Stimulated activated CD4-positive, alpha-beta T cell treated with anti-CD3 and anti-CD28 coated beads, Interleukin-15, amount 100 ng/mL, for 1 hour (primary cell): ENCODE measurements at regions not wholly inside any gene's neighbourhood (a gene's known extent, or its start where the extent isn't known, plus 50 kb on each side); places are given as distances from the start of the nearest gene placed in this dataset.

Experiments
- DNase-seq, 2 donors: peaks; one replicate each; pipeline ENCODE4 v3.0.0-alpha.2; 2020; ENCODE audit warnings: low read depth in 1 of 2, low spot score in 1 of 2

DNA sequence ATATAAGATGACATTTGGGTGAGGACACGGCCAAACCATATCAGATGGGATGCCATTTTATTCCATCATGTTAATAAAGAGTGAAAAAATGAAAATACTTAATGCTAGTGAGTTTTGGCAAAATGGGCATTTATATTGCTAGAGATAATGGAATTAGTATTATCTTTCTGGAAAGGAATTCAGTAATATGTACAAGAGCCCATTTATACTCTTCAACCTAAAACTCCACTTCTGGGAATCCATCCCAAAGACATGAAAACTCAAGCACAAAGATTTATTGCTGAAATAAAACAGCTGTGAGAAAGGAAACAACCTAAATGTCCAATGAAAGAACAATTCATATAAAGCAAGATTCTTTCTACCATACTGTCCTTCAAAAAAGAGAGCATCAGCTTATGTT is 96.0 kb upstream of the TMEM168 start:
- no peak for DNase-seq

- DNase-seq: no peak
Measured at GRCh38 chr7:112882991-112883390, 92.8 kb upstream of the TMEM168 start.

GRCh38 chr7:112882511-112882910 is 92.3 kb upstream of the TMEM168 start:
- DNase-seq: no peak

DNA sequence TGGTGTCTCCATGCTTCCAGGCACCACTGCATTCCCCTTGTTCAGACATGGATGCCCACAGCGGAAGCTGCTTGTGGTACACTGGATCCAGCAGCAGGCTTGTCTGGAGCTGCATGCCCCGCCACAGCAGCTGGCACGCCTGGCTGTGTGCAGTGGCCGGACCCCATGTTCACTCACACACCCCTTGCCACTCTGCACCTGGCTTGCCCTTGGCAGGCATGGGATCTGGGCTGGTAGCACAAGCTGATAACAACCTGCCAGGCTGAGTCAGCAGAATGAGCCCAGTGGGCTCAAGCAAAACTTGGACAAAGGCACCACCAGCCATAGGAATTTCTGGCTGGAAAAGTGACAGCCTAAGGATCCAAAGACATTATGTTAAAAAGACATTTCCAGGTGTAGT is 91.8 kb upstream of the TMEM168 start:
- DNase-seq: no peak

DNA sequence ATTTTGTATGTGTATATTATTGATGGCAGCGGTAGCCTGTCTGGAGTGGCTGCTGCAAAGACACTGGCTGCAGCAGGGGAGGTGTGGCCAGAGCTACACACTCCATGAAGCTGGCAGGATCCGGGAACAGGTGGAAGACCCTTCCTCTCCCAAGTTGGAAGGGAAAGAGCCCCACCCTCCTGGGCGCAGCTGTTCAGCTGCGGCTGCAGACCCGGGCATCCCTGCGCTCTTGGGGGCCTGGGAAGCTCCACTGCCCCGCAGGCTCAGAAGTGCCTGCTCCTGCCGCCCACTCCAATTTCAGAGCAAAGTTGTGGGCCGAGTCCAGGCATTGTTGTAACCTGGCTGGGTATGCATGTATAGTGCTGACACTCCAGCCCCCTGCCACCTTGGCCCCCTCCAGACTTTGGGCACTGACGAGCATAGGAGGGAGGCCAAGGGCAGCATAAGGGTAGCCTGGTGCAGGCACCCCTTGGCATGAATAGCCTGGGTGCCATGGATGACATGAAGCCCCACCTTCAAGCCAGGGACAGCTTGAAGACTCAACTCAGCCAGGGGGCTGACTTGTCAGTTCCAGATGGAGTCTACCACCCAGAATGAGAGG is 90.7 kb upstream of the TMEM168 start:
- DNase-seq: no peak

- DNase-seq: no peak
Measured at GRCh38 chr7:112877691-112878460, 87.7 kb upstream of the TMEM168 start.

DNA sequence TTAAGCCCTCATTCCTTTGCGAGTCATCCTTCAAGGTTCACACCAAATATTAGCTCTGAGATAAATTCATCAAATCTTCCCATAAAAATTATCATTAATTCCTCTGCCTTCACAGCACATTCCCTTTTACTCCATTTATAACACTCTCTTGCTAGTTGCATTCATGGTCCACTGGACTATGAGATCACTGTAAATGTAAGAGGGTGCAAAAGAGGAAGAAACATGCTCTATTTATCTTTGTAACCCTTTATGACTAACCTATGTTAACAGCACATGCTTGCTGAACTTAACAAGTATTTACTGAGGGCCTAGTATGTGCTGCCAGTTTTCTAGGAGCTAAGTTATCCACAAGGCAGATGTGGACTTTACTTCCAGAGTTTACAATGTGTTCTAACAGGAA is 86.7 kb upstream of the TMEM168 start:
- DNase-seq: no peak

DNA sequence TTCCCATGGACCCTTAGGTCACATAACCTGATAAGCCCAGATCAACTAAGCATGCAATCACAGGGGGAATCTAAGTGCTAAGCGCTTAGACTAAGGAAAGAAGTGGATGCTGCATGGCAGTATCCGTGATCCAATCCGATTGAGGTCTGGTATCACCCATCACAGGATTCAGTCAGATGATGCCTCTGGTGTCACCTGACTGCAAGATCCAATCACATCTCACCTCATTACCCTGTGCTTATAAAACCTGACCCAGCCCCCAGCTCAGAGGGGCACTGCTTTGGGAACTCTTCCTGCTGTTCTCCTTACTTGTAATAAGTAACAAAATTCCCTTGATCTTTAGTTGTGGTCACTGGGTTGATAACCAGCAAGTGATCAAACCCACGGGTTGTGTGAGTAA is 84.7 kb upstream of the TMEM168 start:
- DNase-seq: no peak

DNA sequence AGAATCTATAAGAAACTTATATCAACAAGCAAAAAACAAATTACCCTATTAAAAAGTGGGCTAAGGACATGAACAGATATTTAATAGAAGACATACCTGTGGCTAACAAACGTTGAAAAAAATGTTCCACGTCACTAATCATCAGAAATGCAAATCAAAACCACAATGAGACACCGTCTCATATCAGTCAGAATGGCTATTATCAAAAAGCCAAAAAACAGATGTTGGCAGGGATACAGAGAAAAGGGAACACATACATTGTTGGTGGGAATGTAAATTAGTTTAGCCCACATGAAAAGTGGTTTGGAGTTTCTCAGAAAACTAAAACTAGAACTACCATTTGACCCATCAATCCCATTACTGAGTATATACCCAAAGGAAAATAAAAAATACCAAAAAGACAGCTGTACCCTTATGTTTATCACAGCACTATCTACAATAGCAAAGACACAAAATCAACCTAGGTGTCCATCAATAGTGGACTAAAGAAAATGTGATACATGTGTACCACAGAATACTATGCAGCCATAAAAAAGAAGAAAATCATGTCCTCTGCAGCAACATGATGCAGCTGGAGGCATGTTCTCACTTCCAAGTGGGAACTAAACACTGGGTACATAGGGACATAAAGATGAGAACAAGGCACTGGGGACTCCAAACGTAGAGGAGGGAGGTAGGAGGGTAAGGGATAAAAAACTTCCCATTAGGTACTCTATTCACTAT is 83.8 kb upstream of the TMEM168 start:
- DNase-seq: no peak

- peak in 1 of 2 donors; percentile 25 for DNase-seq
Measured at GRCh38 chr7:112869111-112869774, 79.0 kb upstream of the TMEM168 start.

DNA sequence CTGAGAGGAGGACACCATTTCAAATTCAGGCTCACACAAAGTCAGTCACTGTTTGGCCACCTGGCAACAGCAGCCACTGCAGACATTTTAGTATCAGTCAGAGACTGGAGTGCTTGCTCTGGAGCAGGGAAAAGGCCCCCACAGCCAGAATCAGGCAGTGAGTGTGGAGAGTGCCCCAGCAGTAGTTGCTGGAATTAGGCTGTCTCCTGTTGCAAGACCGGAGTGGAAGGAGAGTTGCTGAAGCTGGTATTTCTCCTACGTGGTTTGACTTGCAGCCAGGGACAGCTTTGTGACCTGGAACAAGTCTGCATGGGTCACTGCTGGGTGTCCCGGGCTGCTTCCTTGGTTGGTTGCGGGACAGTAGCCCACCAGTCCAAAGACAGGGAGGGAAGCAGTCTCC is 78.4 kb upstream of the TMEM168 start:
- DNase-seq: no peak

DNA sequence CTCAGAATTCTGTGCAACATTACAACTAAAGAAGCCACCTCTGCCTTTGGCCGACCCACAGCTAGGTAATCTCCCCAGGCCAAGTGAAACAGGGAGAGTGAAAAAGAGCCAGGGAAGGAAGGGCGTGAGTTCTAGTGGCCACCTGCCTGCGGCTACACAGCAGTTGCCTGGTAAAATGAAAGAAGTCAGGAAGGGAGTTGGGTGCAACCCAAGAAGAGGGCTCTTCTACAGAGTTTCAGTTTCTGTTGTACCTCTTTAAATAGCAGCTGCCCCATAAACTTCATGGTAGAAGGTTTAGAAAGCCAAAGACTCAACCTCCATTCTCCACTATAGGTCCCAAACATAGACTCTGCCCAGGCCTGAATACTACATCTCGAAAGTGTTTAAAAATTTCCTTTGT is 76.2 kb upstream of the TMEM168 start:
- no peak for DNase-seq

- DNase-seq: no peak
Measured at GRCh38 chr7:112864380-112864779, 74.2 kb upstream of the TMEM168 start.

DNA sequence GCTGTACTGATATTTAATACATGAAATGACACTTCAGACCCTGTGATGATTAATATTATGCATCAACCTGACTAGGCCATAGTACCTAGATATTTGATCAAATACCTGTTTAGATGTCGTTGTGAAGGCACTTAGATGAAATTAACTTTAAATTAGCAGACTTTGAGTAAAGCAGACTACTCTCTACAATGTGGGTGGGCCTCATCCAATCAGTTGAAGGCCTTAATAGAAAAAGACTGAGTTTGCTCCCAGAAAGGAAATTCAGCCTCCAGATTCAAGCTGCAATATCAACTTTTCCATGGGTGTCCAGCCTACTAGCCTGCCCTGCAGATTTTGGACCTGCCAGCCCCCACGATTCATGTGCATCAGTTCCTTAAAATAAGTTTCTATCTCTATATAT is 68.6 kb upstream of the TMEM168 start:
- no peak for DNase-seq

DNA sequence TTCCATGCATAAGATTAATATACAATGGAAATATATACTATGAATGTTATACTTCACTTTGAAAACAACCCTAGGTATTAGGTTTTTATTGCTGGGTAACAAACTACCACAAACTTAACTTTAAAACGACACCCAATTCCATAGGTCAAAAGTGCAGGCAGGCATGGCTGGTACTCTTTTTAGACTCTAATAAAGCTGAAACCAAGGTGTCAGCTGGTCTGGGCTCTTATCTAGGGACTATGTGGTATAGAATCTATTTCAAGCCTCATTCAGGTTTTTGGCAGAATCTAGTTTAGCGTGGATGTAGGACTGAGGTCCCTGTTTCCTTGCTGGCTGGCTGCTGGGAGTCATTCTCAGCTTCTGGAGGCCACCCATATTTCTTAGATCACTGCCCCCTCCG is 65.0 kb upstream of the TMEM168 start:
- no peak for DNase-seq

GRCh38 chr7:112854169-112854568 is 64.0 kb upstream of the TMEM168 start:
- DNase-seq: no peak

GRCh38 chr7:112853422-112853821 is 63.2 kb upstream of the TMEM168 start:
- DNase-seq: no peak

DNA sequence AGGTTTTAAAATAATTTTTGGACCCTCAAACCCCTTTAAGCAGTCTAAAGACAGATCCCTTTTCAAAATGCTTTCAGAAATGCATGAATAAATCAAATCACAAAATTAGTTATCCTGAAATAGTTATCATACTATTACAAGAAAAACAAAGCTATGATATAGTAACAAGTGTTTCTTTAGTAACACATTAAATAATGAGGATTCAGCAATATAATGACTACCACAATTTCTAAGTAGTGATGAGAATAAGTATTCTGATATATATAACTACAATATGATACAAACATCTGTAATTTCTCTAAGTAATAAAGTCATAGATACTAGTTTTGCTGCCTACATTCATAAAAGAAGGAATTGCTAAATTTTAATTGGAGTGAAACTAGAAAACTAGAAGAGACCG is 53.0 kb upstream of the TMEM168 start:
- DNase-seq: no peak
